Stimulated activated CD4-positive, alpha-beta T cell treated with anti-CD3 and anti-CD28 coated beads, TNF-alpha, amount 100 ng/mL, for 4 hours (primary cell): ENCODE measurements at regions not wholly inside any gene's neighbourhood (a gene's known extent, or its start where the extent isn't known, plus 50 kb on each side); places are given as distances from the start of the nearest gene placed in this dataset.
"Not testable (repeated sequence)": the region's sequence is repeated elsewhere in the genome, so short reads cannot be mapped to it uniquely, and the experiment has no call there.

ENCODE experiments used
- DNase-seq, 3 experiments: peaks; one replicate each; pipeline ENCODE4 v3.0.0-alpha.2; 2020; ENCODE audit warnings: low read depth in 3 of 3

DNA sequence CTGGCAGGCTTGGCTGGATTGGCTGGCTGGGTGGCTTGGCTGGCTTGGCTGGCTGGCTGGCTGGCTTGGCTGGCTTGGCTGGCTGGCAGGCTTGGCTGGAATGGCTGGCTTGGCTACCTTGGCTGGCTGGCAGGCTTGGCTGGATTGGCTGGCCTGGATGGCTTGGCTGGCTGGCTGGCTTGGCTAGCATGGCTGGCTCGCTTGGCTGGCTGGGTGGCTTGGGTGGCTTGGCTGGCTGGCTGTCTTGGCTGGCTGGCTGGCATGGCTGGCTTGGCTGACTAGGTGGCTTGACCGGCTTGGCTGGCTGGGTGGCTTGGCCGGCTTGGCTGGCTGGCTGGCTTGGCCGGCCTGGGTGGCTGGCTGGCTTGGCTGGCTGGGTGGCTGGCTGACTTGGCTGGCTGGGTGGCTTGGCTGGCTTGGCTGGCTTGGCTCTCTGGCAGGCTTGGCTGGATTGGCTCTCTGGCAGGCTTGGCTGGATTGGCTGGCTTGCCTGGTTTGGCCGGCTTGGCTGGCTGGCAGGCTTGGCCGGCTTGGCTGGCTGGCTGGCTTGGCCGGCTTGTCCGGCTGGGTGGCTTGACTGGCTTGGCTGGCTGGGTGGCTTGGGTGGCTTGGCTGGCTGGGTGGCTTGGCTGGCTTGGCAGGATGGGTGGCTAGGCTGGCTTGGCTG, 440.9 kb downstream of the GOLGA6L6 start:
- DNase-seq, result not testable (repeated sequence)

- DNase-seq, result not testable (repeated sequence)
Observed at GRCh38 chr15:20095699-20096303, 445.8 kb downstream of the GOLGA6L6 start.

DNA sequence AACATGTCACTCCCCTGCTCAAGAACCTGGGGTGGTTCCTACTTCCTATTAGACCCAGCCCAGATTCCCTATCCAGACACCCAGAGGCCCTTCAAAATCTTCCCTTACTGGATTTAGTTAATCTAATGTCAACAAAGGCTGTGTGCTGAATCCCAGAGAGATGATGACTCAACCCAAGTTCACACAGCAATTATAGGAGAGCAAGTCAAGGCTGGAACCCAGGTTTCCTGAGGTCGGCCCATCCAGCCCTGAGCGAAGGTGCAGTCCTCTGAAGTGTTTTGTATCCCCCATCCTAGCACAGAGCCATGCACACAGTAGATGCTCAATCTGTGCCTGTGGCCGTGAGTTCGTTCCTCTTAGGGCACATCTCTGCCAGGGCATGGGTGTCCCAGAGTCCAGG, 452.1 kb downstream of the GOLGA6L6 start:
- DNase-seq, result not testable (repeated sequence)

GRCh38 chr15:20084026-20084425, 457.6 kb downstream of the GOLGA6L6 start:
- not testable (repeated sequence) for DNase-seq

DNA sequence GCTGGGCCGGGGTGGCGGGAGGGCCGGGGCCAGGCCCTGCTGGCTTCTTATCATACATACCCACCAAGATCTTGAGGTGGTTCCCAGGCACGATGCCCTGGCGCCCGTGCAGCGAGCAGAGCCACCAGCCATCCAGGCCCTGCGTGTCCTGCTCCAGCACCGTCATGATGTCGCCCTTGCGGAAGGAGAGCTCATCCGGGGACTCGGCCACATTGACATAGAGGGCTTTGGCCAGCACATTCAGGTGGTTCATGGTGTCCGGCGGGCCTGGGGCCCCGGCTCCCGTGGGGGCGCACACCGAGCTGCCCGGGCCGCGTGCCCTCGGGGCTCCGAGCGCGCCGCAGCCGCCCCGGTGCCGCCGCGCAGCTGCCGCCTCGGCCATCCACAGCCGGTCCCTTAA, 467.5 kb downstream of the GOLGA6L6 start:
- not testable (repeated sequence) for DNase-seq

DNA sequence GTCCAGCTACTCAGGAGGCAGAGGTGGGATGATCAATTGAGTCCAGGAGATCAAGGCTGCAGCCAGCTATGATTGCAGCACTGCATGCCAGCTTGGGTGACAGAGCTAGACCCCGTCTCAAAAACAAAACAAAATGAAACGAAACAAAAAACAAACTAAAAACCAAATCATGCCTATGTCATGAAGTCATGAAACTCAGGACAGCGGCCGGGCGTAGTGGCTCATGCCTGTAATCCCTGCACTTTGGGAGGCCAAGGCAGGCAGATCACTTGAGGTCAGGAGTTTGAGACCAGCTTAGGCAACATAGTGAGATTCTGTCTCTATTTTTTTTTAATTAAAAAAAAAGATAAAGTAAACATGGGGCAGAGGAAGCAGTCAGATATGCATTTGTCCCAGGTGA, 472.6 kb downstream of the GOLGA6L6 start:
- DNase-seq, result not testable (repeated sequence)

- DNase-seq, result not testable (repeated sequence)
Observed at GRCh38 chr15:20066173-20066572, 475.4 kb downstream of the GOLGA6L6 start.

DNA sequence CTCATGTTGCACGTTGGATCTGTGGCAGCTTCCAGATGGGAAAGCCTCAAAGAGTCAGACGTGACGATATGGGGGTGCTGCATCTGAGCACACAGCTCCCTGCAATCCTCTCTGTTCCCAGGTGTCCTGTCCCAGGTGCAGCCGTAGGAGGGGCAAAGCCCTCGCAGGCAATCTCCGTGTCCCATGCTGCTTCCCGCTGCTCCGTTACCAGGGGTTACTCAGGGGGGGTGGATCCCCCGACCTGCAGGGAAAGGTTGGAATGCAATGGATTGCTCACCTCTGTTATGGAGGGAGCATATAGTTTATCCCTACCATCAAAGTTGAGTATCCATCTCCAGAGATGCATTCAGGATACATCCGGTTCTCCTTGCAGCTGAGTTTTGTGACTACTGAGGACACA, 476.1 kb downstream of the GOLGA6L6 start:
- not testable (repeated sequence) for DNase-seq

- not testable (repeated sequence) for DNase-seq
Observed at GRCh38 chr15:20063167-20063566, 478.4 kb downstream of the GOLGA6L6 start.

DNA sequence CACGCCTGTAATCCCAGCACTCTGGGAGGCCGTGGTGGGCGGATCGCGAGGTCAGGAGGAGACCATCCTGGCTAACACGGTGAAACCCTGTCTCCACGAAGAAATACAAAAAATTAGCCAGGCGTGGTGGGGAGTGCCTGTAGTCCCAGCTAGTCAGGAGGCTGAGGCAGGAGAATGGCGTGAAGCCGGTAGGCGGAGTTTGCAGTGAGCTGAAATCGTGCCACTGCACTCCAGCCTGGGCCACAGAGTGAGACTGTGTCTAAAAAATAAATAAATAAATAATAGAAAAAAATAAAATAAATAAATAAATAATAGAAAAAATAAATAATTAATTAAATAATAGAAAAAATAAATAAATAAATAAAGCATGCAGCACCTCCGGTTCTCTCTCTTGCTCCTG, 480.8 kb downstream of the GOLGA6L6 start:
- not testable (repeated sequence) for DNase-seq

- not testable (repeated sequence) for DNase-seq
Observed at GRCh38 chr15:20056871-20057270, 484.7 kb downstream of the GOLGA6L6 start.

- DNase-seq, result not testable (repeated sequence)
Observed at GRCh38 chr15:20055921-20056320, 485.7 kb downstream of the GOLGA6L6 start.

DNA sequence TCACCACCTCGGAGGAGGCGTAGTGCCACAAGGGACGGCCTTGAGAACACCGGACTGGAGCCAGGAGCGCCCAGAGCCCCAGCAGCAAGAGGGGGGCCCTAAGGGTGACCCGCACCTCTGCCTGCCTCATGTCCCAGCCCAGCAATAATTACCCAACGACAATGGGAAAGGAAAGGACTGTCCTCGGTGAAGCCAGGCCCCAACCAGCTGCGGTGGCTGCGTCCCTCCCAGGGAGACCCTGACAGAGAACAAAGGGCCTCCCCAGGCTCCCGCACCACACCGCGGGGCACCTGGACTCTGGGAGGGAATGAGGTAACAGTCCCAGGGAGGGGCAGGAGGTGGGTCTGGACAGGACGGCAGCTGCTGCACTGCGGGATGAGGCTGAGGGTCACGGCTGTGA, 493.4 kb downstream of the GOLGA6L6 start:
- DNase-seq, result not testable (repeated sequence)

DNA sequence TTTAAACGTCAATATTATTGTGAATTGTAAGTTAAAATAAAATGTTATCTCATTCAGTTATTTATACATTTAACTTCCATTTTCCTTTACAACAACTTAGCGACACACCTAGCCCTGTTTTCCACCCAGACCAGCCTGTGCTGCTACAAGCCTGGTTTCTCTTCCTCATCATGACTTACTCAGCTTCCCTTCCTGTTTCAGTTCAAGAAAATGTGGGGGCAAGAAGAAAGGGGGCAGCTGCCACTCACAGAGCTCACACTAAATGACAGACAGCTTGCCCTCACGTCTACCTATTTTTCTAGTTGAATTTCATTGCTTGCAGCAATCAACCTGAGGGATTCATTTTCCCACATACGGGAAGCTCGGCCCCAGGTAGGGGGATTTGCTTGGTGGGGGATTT, 496.4 kb downstream of the GOLGA6L6 start:
- not testable (repeated sequence) for DNase-seq

DNA sequence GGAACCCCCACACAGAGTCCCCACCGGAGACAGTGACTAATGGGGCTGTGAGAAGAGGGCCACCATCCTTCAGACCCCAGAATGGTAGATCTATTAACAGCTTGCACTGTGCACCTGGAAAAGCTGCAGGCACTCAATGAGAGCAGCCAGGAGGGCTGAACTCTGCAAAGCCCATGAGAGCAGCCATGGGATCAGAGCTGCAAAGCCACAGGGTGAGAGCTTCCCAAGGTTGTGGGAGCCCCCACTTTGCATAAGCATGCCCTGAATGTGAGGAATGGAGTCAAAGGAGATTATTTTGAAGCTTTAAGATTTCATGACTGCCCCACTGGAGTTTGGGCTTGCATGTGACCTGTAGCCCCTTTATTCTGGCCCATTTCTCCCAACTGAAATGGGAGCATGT, 500.9 kb downstream of the GOLGA6L6 start:
- not testable (repeated sequence) for DNase-seq

GRCh38 chr15:20025040-20025439, 516.6 kb downstream of the GOLGA6L6 start:
- DNase-seq, result not testable (repeated sequence)

GRCh38 chr15:20022349-20022748, 519.3 kb downstream of the GOLGA6L6 start:
- DNase-seq, result not testable (repeated sequence)

DNA sequence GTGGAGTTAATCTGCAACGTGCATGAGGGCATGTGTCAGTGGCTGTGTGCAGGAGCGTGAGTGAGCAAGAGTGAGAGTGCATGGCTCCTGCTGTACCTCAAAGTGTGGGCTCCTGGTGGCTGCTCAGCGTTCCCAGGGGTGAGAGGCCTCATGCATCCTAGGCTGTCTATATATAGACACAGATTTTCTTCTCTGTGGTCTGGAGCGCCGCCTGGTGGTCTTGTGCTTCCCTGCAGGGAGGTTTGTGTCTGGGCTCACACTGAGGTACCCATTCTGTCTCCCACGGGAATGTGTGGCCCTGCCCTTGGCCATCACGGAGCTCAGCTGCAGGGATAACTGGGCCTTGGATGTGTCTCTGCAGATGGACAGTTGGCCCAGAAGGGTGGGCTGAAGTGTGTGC, 520.2 kb downstream of the GOLGA6L6 start:
- DNase-seq, result not testable (repeated sequence)

- not testable (repeated sequence) for DNase-seq
Observed at GRCh38 chr15:20020588-20020987, 521.0 kb downstream of the GOLGA6L6 start.

DNA sequence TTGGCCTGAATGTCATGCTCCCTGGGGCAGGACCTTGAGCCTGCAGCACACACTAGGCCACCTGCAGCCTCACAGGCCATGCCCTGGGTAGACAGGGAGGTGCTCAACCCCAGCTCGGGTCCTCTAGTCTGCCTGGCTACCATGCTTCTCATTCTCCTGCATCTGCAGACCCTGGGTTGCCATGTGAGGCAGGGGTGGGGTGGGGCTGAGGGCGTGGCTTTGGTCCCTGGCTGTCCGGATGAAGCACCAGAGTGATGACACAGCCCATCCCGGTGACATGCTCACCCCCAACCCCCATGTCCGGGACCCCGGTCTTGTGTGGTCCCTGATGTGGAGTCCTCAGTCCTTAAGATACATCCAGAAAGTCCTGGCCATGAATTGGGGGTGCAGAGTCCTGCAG, 521.8 kb downstream of the GOLGA6L6 start:
- not testable (repeated sequence) for DNase-seq

DNA sequence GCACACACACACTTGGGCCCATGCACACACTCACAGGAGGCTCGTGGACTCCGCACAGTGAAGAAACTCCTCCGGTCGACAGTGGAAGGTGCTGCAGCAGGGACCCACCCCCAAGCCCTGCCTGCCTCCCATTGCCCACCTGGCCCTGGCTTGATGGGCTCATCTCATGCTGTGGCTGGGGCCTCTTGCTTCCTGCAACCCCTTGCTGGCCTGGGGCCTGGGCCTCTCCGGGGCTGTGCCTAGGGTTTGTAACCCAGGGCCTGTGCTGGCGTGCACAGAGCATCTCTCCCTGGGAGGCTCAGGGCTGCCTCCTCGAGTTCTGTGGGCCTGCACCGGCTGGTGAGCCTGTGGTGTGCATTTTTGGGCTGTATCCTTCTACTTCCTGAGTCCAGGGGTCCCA, 524.0 kb downstream of the GOLGA6L6 start:
- DNase-seq, result not testable (repeated sequence)

- not testable (repeated sequence) for DNase-seq
Observed at GRCh38 chr15:20016941-20017340, 524.7 kb downstream of the GOLGA6L6 start.

DNA sequence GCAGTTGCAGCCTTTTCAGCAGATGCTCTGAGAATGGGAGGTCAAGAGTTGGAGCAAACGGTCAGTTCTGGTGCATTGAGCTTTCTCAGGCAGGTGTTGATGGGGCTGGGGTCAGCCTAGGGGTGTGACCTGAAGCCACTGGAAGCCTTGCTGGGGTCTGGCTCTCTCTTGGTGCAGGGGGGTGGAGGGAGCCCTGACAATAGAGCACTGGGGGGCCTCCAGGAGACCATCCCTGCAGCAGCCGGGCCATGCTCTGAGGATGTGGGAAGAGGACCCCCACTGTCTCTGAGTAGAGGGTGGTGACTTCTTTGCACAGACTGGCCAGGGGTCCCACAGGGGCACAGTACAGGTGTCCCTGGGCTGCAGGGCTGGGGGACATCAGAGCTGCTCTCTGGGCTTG, 528.8 kb downstream of the GOLGA6L6 start:
- DNase-seq, result not testable (repeated sequence)
